Fibroblast of lung (primary cell): ENCODE measurements at regions not wholly inside any gene's neighbourhood (a gene's known extent, or its start where the extent isn't known, plus 50 kb on each side); places are given as distances from the start of the nearest gene placed in this dataset.

Experiments used
- DNase-seq, 2 donors: peaks; one replicate each; pipeline versions ENCODE4 v3.0.0 to v3.0.0-alpha.2; 2010; ENCODE audit warnings: low read depth in 2 of 2
- H2AFZ ChIP-seq: 2 replicates; pipeline ENCODE4 v1.5.1; 2012; ENCODE audit warnings: low read length, control low read depth, inconsistent platforms
- H3K27ac ChIP-seq: 2 replicates; pipeline ENCODE4 v1.5.1; 2011; ENCODE audit warnings: low read length, control low read depth; ENCODE audit not compliant: insufficient read depth
- H3K27me3 ChIP-seq: 2 replicates; pipeline ENCODE4 v1.5.1; 2011; ENCODE audit warnings: mild to moderate bottlenecking, low read length; ENCODE audit not compliant: control insufficient read depth, insufficient read depth
- H3K36me3 ChIP-seq: 2 replicates; pipeline ENCODE4 v1.5.1; 2011; ENCODE audit warnings: low read length; ENCODE audit not compliant: control insufficient read depth, insufficient read depth
- H3K4me1 ChIP-seq: 2 replicates; pipeline ENCODE4 v1.5.1; 2011; ENCODE audit warnings: low read length; ENCODE audit not compliant: control insufficient read depth, insufficient read depth; ENCODE audit errors: extremely low read depth
- H3K4me2 ChIP-seq: 2 replicates; pipeline ENCODE4 v1.5.1; 2011; ENCODE audit warnings: low read length, control low read depth; ENCODE audit not compliant: insufficient read depth; ENCODE audit errors: extremely low read depth
- H3K4me3 ChIP-seq, 4 experiments: fragments of 200-600 bp in 1 of 4; sonication (generic) in 1 of 4; replicated peaks in 1 of 4; 2 replicates each; pipeline ENCODE4 v1.5.1; 2011 to 2016; ENCODE audit warnings: low read length in 4 of 4, low read depth in 3 of 4, mild to moderate bottlenecking in 3 of 4, control low read depth in 2 of 4, inconsistent platforms in 1 of 4, mixed read lengths in 1 of 4; ENCODE audit not compliant: insufficient read depth in 1 of 4; ENCODE audit errors: control extremely low read depth in 1 of 4
- H3K79me2 ChIP-seq: 2 replicates; pipeline ENCODE4 v1.5.1; 2012; ENCODE audit warnings: mild to moderate bottlenecking, low read length, inconsistent platforms; ENCODE audit not compliant: control insufficient read depth, insufficient read depth
- H3K9ac ChIP-seq: 2 replicates; pipeline ENCODE4 v1.5.1; 2011; ENCODE audit warnings: mild to moderate bottlenecking, low read length, control low read depth; ENCODE audit not compliant: insufficient read depth
- H3K9me3 ChIP-seq: 2 replicates; pipeline ENCODE4 v1.5.1; 2012; ENCODE audit warnings: low read depth, low read length; ENCODE audit not compliant: control insufficient read depth, insufficient read depth
- H4K20me1 ChIP-seq: 2 replicates; pipeline ENCODE4 v1.5.1; 2011; ENCODE audit warnings: low read length; ENCODE audit not compliant: control insufficient read depth, insufficient read depth; ENCODE audit errors: extremely low read depth
- CTCF ChIP-seq, 2 donors: IDR thresholded peaks in 1 of 2; conservative IDR thresholded peaks in 1 of 2; 1 replicate in 1 of 2; 2 replicates in 1 of 2; pipeline ENCODE4 v1.5.1; 2011 to 2012; ENCODE audit warnings: low read length in 2 of 2, control low read depth in 1 of 2, inconsistent platforms in 1 of 2, low read depth in 1 of 2, mild to moderate bottlenecking in 1 of 2
- EZH2 ChIP-seq: IDR thresholded peaks from 2 replicates; pipeline ENCODE4 v1.5.1; 2012; ENCODE audit warnings: low read length, control low read depth, mild to moderate bottlenecking; ENCODE audit errors: missing control alignments

GRCh38 chr2:225108805-225109204 lies 66.5 kb upstream of the DOCK10 start:
- Histone ChIP-seq H3K27ac (no peak overlapping the region), H3K27me3 (no peaks in the 10 kb centered on the region), H3K36me3 (no peaks in the 10 kb centered on the region), H3K4me2 (no peak overlapping the region), H4K20me1 (no peaks in the 10 kb centered on the region), H3K4me3 (no peak overlapping the region), H3K79me2 (no peaks in the 10 kb centered on the region), H3K9me3 (no peaks in the 10 kb centered on the region), H3K4me1 (peaks cover 8% of the 10 kb centered on the region), H2AFZ (no peak overlapping the region), H3K9ac (no peak overlapping the region)
- TF ChIP-seq CTCF (conservative IDR thresholded peaks at IDR 0.05 in 1 of 2, IDR thresholded peaks at IDR 0.05 in 1 of 2; ENCODE audit: low read depth in 1 of 2, low read length in 2 of 2) (no peak), EZH2 (no peak)
- no peak for DNase-seq

- peaks cover 15% of the 10 kb centered on the region for H3K4me1 ChIP-seq
- TF ChIP-seq EZH2 (no peak), CTCF (conservative IDR thresholded peaks at IDR 0.05 in 1 of 2, IDR thresholded peaks at IDR 0.05 in 1 of 2; ENCODE audit: low read depth in 1 of 2, low read length in 2 of 2) (no peak)
- H3K4me3 ChIP-seq = no peak overlapping the region
- no peak overlapping the region for H2AFZ ChIP-seq
- H3K4me2 ChIP-seq = no peak overlapping the region
- H4K20me1 ChIP-seq = no peaks in the 10 kb centered on the region
- no peak overlapping the region for H3K27ac ChIP-seq
- H3K36me3 ChIP-seq = no peaks in the 10 kb centered on the region
- no peaks in the 10 kb centered on the region for H3K27me3 ChIP-seq
- H3K9ac ChIP-seq = no peak overlapping the region
- peak in 1 of 2 donors; percentile 46 for DNase-seq
- no peaks in the 10 kb centered on the region for H3K79me2 ChIP-seq
- H3K9me3 ChIP-seq = no peaks in the 10 kb centered on the region
Measured at GRCh38 chr2:225104971-225105370, 62.7 kb upstream of the DOCK10 start.

- Histone ChIP-seq H3K4me2 (no peak overlapping the region), H3K4me1 (peaks cover 15% of the 10 kb centered on the region)
Measured at GRCh38 chr2:225104321-225104720, 62.1 kb upstream of the DOCK10 start.

More at GRCh38 chr2:225104321-225104720, 62.1 kb upstream of the DOCK10 start:
- H3K79me2 ChIP-seq = no peaks in the 10 kb centered on the region
- H3K36me3 ChIP-seq = no peaks in the 10 kb centered on the region
- H3K4me3 ChIP-seq = no peak overlapping the region
- no peak for DNase-seq
- no peaks in the 10 kb centered on the region for H3K9me3 ChIP-seq
- TF ChIP-seq CTCF (conservative IDR thresholded peaks at IDR 0.05 in 1 of 2, IDR thresholded peaks at IDR 0.05 in 1 of 2; ENCODE audit: low read depth in 1 of 2, low read length in 2 of 2) = no peak
- TF ChIP-seq EZH2 = no peak
- peak overlapping the region; percentile 62 for H3K27ac ChIP-seq
- no peak overlapping the region for H2AFZ ChIP-seq
- no peak overlapping the region for H3K9ac ChIP-seq
- H4K20me1 ChIP-seq = no peaks in the 10 kb centered on the region
- H3K27me3 ChIP-seq = no peaks in the 10 kb centered on the region
